GM23338 (cell line): ENCODE measurements at regions not wholly inside any gene's neighbourhood (a gene's known extent, or its start where the extent isn't known, plus 50 kb on each side); places are given as distances from the start of the nearest gene placed in this dataset.

Source experiments
- ATAC-seq: fragments of 200-7000 bp; cut with Tn5 transposase; 3 replicates; pipeline ENCODE4 v1.9.1; 2020
- DNase-seq: peaks from one replicate; pipeline ENCODE4 v3.0.0-alpha.2; 2015; ENCODE audit warnings: low spot score
- H2AFZ ChIP-seq: fragments of 200-600 bp; sonication (generic); 2 replicates; pipeline ENCODE4 v1.8.0; 2016; ENCODE audit warnings: antibody characterized with exemption, mild to moderate bottlenecking, moderate library complexity
- H3F3A ChIP-seq: fragments of 200-600 bp; sonication (generic); replicated peaks from 2 replicates; pipeline ENCODE4 v1.8.0; 2017; ENCODE audit warnings: antibody characterized with exemption, mixed run types, low read depth
- H3K27ac ChIP-seq: fragments of 200-600 bp; sonication (generic); 2 replicates; pipeline ENCODE4 v1.6.1; 2016; ENCODE audit warnings: low read depth
- H3K27me3 ChIP-seq: fragments of 200-600 bp; sonication (generic); 2 replicates; pipeline ENCODE4 v1.8.0; 2016; ENCODE audit warnings: mild to moderate bottlenecking, mixed run types, moderate library complexity; ENCODE audit not compliant: insufficient read depth
- H3K36me3 ChIP-seq: fragments of 200-600 bp; sonication (generic); 2 replicates; pipeline ENCODE4 v1.8.0; 2016; ENCODE audit warnings: mild to moderate bottlenecking; ENCODE audit not compliant: insufficient read depth
- H3K4me1 ChIP-seq: fragments of 200-600 bp; sonication (generic); 2 replicates; pipeline ENCODE4 v1.8.0; 2016; ENCODE audit warnings: mild to moderate bottlenecking, moderate library complexity; ENCODE audit not compliant: insufficient read depth
- H3K4me2 ChIP-seq: fragments of 200-600 bp; sonication (generic); 2 replicates; pipeline ENCODE4 v1.7.1; 2017; ENCODE audit warnings: mixed run types
- H3K4me3 ChIP-seq: fragments of 200-600 bp; sonication (generic); 2 replicates; pipeline ENCODE4 v1.6.1; 2016; ENCODE audit warnings: mixed run types
- H3K79me2 ChIP-seq: fragments of 200-600 bp; sonication (generic); replicated peaks from 2 replicates; pipeline ENCODE4 v1.8.0; 2017; ENCODE audit warnings: mild to moderate bottlenecking; ENCODE audit not compliant: insufficient read depth
- H3K9me2 ChIP-seq: fragments of 200-600 bp; sonication (generic); 2 replicates; pipeline ENCODE4 v1.8.0; 2017; ENCODE audit not compliant: insufficient read depth
- H4K20me1 ChIP-seq: fragments of 200-600 bp; sonication (generic); replicated peaks from 2 replicates; pipeline ENCODE4 v1.8.0; 2017; ENCODE audit warnings: mild to moderate bottlenecking; ENCODE audit not compliant: insufficient read depth
- H3K27ac Mint-ChIP-seq: 2 replicates; pipeline ENCODE4 v1.8.0; 2020; ENCODE audit warnings: inconsistent platforms, mild to moderate bottlenecking, moderate library complexity, mixed read lengths
- H3K27me3 Mint-ChIP-seq: 3 replicates; pipeline ENCODE4 v1.8.0; 2022; ENCODE audit warnings: low read depth, mild to moderate bottlenecking, moderate library complexity, mixed read lengths, inconsistent platforms; ENCODE audit not compliant: insufficient read depth, poor library complexity
- H3K36me3 Mint-ChIP-seq: 3 replicates; pipeline ENCODE4 v1.8.0; 2021; ENCODE audit warnings: low read depth, mild to moderate bottlenecking, inconsistent platforms, moderate library complexity, mixed read lengths
- H3K4me1 Mint-ChIP-seq: 3 replicates; pipeline ENCODE4 v1.8.0; 2020; ENCODE audit warnings: mild to moderate bottlenecking, inconsistent platforms, mixed read lengths
- H3K4me3 Mint-ChIP-seq: 3 replicates; pipeline ENCODE4 v1.8.0; 2021; ENCODE audit warnings: moderate library complexity, mild to moderate bottlenecking, inconsistent platforms, mixed read lengths
- H3K9me3 Mint-ChIP-seq: 3 replicates; pipeline ENCODE4 v1.8.0; 2020; ENCODE audit warnings: moderate library complexity, mild to moderate bottlenecking, inconsistent platforms, mixed read lengths
- CREB1 ChIP-seq: fragments of 250-450 bp; sonication (Bioruptor Pico); IDR thresholded peaks from 2 replicates; pipeline ENCODE4 v1.5.0; 2020; ENCODE audit warnings: low read depth, mild to moderate bottlenecking, moderate library complexity
- CTCF ChIP-seq, 2 experiments: fragments of 200-600 bp in 1 of 2; sonication (generic) in 1 of 2; conservative IDR thresholded peaks; 2 replicates each; pipeline versions ENCODE4 v1.5.1 to v1.6.1; 2016 to 2017; ENCODE audit warnings: antibody characterized with exemption in 2 of 2, low read depth in 2 of 2, mild to moderate bottlenecking in 2 of 2, moderate library complexity in 1 of 2
- EZH2 ChIP-seq: fragments of 200-600 bp; sonication (generic); IDR thresholded peaks from one replicate; pipeline ENCODE4 v1.8.0; 2017; ENCODE audit warnings: antibody characterized with exemption, mild to moderate bottlenecking, low read depth; ENCODE audit not compliant: unreplicated experiment
- EZH2phosphoT487 ChIP-seq: fragments of 200-600 bp; sonication (generic); IDR thresholded peaks from one replicate; pipeline ENCODE4 v1.8.1; 2018; ENCODE audit warnings: antibody characterized with exemption; ENCODE audit not compliant: unreplicated experiment
- JUNB ChIP-seq: IDR thresholded peaks from one replicate; pipeline ENCODE4 v1.6.1; 2016; ENCODE audit warnings: antibody characterized with exemption; ENCODE audit not compliant: unreplicated experiment
- POLR2AphosphoS5 ChIP-seq: IDR thresholded peaks from 2 replicates; pipeline ENCODE4 v1.6.1; 2016; ENCODE audit warnings: antibody characterized with exemption, low read depth
- ZNF331 ChIP-seq: fragments of 250-450 bp; sonication (Bioruptor Pico); IDR thresholded peaks from 2 replicates; pipeline ENCODE4 v1.5.0; 2020; ENCODE audit warnings: low read depth, mild to moderate bottlenecking, moderate library complexity
- TF ChIP-seq, protein P1 (sequence below): fragments of 250-450 bp; sonication (Bioruptor Pico); IDR thresholded peaks from 2 replicates; pipeline ENCODE4 v1.5.0; 2020; ENCODE audit warnings: mild to moderate bottlenecking, moderate library complexity
- TF ChIP-seq, protein P2 (sequence below): IDR thresholded peaks from 2 replicates; pipeline ENCODE4 v1.6.1; 2016; ENCODE audit warnings: antibody characterized with exemption

GRCh38 chr16:66165879-66166278 lies 200.6 kb upstream of the CDH5 start:
- H3K79me2 ChIP-seq, result no peaks in the 10 kb centered on the region
- no peak overlapping the region for H3K4me2 ChIP-seq
- Mint-ChIP-seq H3K4me1 (peaks cover 4% of the 10 kb centered on the region; the same call in 2 of the 3 replicates), H3K27me3 (peaks cover 21% of the 10 kb centered on the region), H3K4me3 (no peak overlapping the region), H3K27ac (no peak overlapping the region), H3K36me3 (no peaks in the 10 kb centered on the region), H3K9me3 (peaks cover 4% of the 10 kb centered on the region; the same call in 1 of the 3 replicates)
- no peaks in the 10 kb centered on the region for H3K4me1 ChIP-seq
- TF ChIP-seq, protein P1, sequence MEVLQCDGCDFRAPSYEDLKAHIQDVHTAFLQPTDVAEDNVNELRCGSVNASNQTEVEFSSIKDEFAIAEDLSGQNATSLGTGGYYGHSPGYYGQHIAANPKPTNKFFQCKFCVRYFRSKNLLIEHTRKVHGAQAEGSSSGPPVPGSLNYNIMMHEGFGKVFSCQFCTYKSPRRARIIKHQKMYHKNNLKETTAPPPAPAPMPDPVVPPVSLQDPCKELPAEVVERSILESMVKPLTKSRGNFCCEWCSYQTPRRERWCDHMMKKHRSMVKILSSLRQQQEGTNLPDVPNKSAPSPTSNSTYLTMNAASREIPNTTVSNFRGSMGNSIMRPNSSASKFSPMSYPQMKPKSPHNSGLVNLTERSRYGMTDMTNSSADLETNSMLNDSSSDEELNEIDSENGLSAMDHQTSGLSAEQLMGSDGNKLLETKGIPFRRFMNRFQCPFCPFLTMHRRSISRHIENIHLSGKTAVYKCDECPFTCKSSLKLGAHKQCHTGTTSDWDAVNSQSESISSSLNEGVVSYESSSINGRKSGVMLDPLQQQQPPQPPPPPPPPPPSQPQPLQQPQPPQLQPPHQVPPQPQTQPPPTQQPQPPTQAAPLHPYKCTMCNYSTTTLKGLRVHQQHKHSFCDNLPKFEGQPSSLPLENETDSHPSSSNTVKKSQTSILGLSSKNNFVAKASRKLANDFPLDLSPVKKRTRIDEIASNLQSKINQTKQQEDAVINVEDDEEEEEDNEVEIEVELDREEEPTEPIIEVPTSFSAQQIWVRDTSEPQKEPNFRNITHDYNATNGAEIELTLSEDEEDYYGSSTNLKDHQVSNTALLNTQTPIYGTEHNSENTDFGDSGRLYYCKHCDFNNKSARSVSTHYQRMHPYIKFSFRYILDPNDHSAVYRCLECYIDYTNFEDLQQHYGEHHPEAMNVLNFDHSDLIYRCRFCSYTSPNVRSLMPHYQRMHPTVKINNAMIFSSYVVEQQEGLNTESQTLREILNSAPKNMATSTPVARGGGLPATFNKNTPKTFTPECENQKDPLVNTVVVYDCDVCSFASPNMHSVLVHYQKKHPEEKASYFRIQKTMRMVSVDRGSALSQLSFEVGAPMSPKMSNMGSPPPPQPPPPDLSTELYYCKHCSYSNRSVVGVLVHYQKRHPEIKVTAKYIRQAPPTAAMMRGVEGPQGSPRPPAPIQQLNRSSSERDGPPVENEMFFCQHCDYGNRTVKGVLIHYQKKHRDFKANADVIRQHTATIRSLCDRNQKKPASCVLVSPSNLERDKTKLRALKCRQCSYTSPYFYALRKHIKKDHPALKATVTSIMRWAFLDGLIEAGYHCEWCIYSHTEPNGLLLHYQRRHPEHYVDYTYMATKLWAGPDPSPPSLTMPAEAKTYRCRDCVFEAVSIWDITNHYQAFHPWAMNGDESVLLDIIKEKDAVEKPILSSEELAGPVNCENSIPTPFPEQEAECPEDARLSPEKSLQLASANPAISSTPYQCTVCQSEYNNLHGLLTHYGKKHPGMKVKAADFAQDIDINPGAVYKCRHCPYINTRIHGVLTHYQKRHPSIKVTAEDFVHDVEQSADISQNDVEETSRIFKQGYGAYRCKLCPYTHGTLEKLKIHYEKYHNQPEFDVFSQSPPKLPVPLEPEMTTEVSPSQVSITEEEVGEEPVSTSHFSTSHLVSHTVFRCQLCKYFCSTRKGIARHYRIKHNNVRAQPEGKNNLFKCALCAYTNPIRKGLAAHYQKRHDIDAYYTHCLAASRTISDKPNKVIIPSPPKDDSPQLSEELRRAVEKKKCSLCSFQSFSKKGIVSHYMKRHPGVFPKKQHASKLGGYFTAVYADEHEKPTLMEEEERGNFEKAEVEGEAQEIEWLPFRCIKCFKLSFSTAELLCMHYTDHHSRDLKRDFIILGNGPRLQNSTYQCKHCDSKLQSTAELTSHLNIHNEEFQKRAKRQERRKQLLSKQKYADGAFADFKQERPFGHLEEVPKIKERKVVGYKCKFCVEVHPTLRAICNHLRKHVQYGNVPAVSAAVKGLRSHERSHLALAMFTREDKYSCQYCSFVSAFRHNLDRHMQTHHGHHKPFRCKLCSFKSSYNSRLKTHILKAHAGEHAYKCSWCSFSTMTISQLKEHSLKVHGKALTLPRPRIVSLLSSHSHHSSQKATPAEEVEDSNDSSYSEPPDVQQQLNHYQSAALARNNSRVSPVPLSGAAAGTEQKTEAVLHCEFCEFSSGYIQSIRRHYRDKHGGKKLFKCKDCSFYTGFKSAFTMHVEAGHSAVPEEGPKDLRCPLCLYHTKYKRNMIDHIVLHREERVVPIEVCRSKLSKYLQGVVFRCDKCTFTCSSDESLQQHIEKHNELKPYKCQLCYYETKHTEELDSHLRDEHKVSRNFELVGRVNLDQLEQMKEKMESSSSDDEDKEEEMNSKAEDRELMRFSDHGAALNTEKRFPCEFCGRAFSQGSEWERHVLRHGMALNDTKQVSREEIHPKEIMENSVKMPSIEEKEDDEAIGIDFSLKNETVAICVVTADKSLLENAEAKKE (CRISPR knock-in tag), result no peak
- no peak for TF ChIP-seq ZNF331 (CRISPR knock-in tag)
- TF ChIP-seq EZH2, result no peak
- TF ChIP-seq CREB1 (CRISPR knock-in tag), result no peak
- TF ChIP-seq, protein P2, sequence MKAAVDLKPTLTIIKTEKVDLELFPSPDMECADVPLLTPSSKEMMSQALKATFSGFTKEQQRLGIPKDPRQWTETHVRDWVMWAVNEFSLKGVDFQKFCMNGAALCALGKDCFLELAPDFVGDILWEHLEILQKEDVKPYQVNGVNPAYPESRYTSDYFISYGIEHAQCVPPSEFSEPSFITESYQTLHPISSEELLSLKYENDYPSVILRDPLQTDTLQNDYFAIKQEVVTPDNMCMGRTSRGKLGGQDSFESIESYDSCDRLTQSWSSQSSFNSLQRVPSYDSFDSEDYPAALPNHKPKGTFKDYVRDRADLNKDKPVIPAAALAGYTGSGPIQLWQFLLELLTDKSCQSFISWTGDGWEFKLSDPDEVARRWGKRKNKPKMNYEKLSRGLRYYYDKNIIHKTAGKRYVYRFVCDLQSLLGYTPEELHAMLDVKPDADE, result no peak
- no peak for TF ChIP-seq POLR2AphosphoS5
- no peak for TF ChIP-seq CTCF (conservative IDR thresholded peaks at IDR 0.05; ENCODE audit: low read depth in 2 of 2)
- TF ChIP-seq JUNB, result no peak
- no peak for TF ChIP-seq EZH2phosphoT487
- H4K20me1 ChIP-seq, result no peaks in the 10 kb centered on the region
- no peaks in the 10 kb centered on the region for H3F3A ChIP-seq
- H3K27ac ChIP-seq, result no peak overlapping the region
- H3K36me3 ChIP-seq, result no peaks in the 10 kb centered on the region
- ATAC-seq, result no peak
- no peaks in the 10 kb centered on the region for H3K27me3 ChIP-seq
- H2AFZ ChIP-seq, result no peak overlapping the region
- no peak overlapping the region for H3K4me3 ChIP-seq
- DNase-seq, result no peak
- no peaks in the 10 kb centered on the region for H3K9me2 ChIP-seq
